Activated naive CD8-positive, alpha-beta T cell treated with anti-CD3 and anti-CD28 coated beads for 36 hours (primary cell): ENCODE measurements at regions not wholly inside any gene's neighbourhood (a gene's known extent, or its start where the extent isn't known, plus 50 kb on each side); places are given as distances from the start of the nearest gene placed in this dataset.

ENCODE experiments used
- DNase-seq: peaks from one replicate; pipeline ENCODE4 v3.0.0; 2021
- H3K27ac Mint-ChIP-seq: one replicate; pipeline ENCODE4 v1.8.0; 2022; ENCODE audit warnings: mild to moderate bottlenecking, moderate library complexity, mixed read lengths
- H3K27me3 Mint-ChIP-seq: one replicate; pipeline ENCODE4 v1.8.0; 2022; ENCODE audit warnings: mild to moderate bottlenecking, mixed read lengths
- H3K36me3 Mint-ChIP-seq: one replicate; pipeline ENCODE4 v1.8.0; 2021; ENCODE audit warnings: mild to moderate bottlenecking, mixed read lengths
- H3K4me1 Mint-ChIP-seq: one replicate; pipeline ENCODE4 v1.8.0; 2021; ENCODE audit warnings: mixed read lengths
- H3K4me3 Mint-ChIP-seq: one replicate; pipeline ENCODE4 v1.8.0; 2022; ENCODE audit warnings: mild to moderate bottlenecking, moderate library complexity, mixed read lengths
- H3K9me3 Mint-ChIP-seq: one replicate; pipeline ENCODE4 v1.8.0; 2022; ENCODE audit warnings: mixed read lengths

DNA sequence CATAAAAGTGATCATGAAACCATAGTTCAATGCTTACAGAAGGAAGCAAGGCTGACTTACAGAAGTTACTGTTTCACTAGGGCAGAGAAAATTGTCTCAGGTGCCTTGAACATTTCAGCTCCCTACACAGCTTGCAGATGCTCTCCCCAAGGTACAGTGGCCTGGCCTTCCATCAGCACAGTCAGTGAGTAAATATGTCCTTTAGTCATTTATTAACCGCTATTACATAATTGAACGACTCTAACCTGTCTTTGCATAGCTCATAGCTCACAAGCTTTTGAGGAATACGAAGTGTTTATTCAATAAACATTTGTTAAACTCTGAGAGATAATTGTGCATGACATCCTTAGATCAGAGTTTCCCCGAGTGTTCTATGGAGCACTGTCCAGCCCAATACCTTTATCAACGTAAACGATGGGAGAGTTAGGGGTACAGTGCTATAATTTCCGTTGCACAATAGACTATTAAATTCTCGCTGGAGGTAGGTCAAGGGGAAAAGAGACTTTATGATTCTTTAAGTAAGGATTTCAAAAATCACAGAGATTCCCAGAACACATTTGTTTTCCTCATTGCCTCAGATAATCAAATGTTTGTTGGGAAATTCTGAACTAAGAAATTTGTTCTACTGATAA is 677.8 kb downstream of the TSN start:
- no peak for DNase-seq
- H3K27ac Mint-ChIP-seq, result no peak overlapping the region
- no peaks in the 10 kb centered on the region for H3K27me3 Mint-ChIP-seq
- H3K9me3 Mint-ChIP-seq, result no peaks in the 10 kb centered on the region
- no peaks in the 10 kb centered on the region for H3K4me1 Mint-ChIP-seq
- H3K36me3 Mint-ChIP-seq, result no peaks in the 10 kb centered on the region
- no peak overlapping the region for H3K4me3 Mint-ChIP-seq

- Mint-ChIP-seq H3K36me3 (no peaks in the 10 kb centered on the region), H3K27ac (no peak overlapping the region), H3K27me3 (no peaks in the 10 kb centered on the region), H3K4me1 (no peaks in the 10 kb centered on the region), H3K4me3 (no peak overlapping the region), H3K9me3 (peaks cover 2% of the 10 kb centered on the region)
- DNase-seq, result no peak
Measured at GRCh38 chr2:122445003-122445402, 689.6 kb downstream of the TSN start.

DNA sequence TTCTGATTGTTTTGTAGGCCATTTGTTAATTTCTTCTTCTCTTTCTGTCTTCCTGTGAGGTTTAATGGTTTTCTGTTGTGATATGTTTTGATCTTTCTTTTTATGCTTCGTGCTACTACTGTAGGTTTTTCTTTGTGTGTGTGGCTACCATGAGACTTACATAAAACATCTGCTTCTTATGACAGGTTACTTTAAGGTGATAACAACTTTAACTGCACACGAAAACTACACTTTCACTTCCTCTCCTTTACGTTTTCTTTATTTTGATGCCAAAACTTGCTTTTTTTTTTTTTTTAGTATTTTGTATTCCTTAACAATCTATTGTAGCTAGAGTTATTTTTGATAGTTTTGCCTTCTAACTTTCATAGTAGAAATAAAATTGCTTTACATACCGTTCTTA is 691.3 kb downstream of the TSN start:
- H3K4me1 Mint-ChIP-seq, result no peaks in the 10 kb centered on the region
- peaks cover 4% of the 10 kb centered on the region for H3K9me3 Mint-ChIP-seq
- H3K27me3 Mint-ChIP-seq, result peaks cover 4% of the 10 kb centered on the region
- H3K27ac Mint-ChIP-seq, result no peak overlapping the region
- no peak overlapping the region for H3K4me3 Mint-ChIP-seq
- no peaks in the 10 kb centered on the region for H3K36me3 Mint-ChIP-seq
- no peak for DNase-seq

- Mint-ChIP-seq H3K36me3 (no peaks in the 10 kb centered on the region), H3K27me3 (peaks cover 4% of the 10 kb centered on the region)
Measured at GRCh38 chr2:122447237-122447636, 691.8 kb downstream of the TSN start.

DNA sequence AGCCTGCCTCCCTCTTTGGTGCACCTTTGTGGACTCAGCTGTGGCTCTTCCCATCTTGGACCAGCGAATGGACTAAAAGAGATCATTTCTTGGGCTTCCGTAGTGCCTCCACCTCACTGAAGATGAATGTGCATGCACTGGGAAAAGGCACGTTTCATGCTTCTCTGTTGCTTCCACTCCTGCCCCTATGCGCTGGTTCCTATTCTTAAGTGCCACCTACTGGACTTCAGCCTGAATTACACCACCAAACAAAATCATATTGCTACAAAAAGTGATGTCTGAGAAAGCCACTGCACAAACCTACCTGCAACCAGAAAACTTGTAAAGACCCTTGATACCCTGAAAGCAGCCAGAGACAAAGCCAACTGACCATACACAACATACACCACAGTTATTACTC is 695.6 kb downstream of the TSN start:
- DNase-seq, result no peak
- Mint-ChIP-seq H3K4me1 (no peaks in the 10 kb centered on the region), H3K27me3 (peaks cover 4% of the 10 kb centered on the region), H3K4me3 (no peak overlapping the region), H3K36me3 (no peaks in the 10 kb centered on the region), H3K27ac (no peak overlapping the region), H3K9me3 (peaks cover 10% of the 10 kb centered on the region)

More at GRCh38 chr2:122447237-122447636, 691.8 kb downstream of the TSN start:
- H3K9me3 Mint-ChIP-seq, result peaks cover 4% of the 10 kb centered on the region
- no peak overlapping the region for H3K4me3 Mint-ChIP-seq
- no peaks in the 10 kb centered on the region for H3K4me1 Mint-ChIP-seq
- DNase-seq, result no peak
- H3K27ac Mint-ChIP-seq, result no peak overlapping the region

DNA sequence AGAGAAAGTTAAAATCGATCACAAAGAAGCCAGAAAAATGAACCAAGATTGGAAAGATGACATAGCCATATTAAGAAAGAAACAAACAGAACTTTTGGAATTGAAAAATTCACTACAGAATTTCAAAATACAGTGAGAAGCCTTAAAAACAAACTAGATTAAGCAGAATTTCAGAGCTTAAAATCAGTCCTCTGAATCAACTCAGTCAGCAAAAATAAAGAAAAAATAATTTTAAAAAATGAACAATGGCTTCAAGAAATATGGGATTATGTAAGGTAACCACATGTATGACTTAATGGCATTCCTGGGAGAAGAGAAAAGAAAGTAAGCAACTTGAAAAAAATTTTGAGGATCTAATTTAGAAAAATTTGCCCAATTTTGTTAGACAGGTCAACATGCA is 696.2 kb downstream of the TSN start:
- peaks cover 10% of the 10 kb centered on the region for H3K9me3 Mint-ChIP-seq
- H3K4me1 Mint-ChIP-seq, result no peaks in the 10 kb centered on the region
- no peak overlapping the region for H3K27ac Mint-ChIP-seq
- DNase-seq, result no peak
- no peak overlapping the region for H3K4me3 Mint-ChIP-seq
- H3K36me3 Mint-ChIP-seq, result no peaks in the 10 kb centered on the region
- peaks cover 4% of the 10 kb centered on the region for H3K27me3 Mint-ChIP-seq

- Mint-ChIP-seq H3K4me3 (no peak overlapping the region), H3K4me1 (no peaks in the 10 kb centered on the region), H3K9me3 (no peaks in the 10 kb centered on the region), H3K27ac (no peak overlapping the region), H3K36me3 (no peaks in the 10 kb centered on the region), H3K27me3 (no peaks in the 10 kb centered on the region)
- no peak for DNase-seq
Measured at GRCh38 chr2:122469147-122469546, 713.7 kb downstream of the TSN start.

DNA sequence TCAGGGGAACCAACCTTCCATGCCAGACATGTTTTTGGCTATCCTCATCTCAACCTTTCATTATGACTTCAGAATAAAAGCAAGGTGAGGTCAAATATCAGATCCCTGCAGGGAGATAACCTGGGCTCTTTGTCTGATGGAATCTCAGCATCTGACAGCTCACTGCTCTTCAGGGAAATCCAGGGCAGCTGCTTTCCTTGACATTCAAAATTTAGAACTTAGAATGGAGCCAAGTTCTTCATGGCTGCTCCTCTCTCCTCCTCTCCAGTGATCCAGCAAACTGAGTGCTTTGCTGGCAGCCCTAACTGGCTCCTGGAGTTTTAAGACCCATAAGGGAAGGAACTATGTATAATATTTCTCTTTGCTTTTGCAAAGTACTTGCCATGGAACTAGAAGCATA is 716.3 kb downstream of the TSN start:
- Mint-ChIP-seq H3K36me3 (no peaks in the 10 kb centered on the region), H3K4me3 (no peak overlapping the region), H3K27me3 (no peaks in the 10 kb centered on the region), H3K9me3 (peaks cover 1% of the 10 kb centered on the region), H3K4me1 (no peaks in the 10 kb centered on the region), H3K27ac (no peak overlapping the region)
- DNase-seq, result no peak

DNA sequence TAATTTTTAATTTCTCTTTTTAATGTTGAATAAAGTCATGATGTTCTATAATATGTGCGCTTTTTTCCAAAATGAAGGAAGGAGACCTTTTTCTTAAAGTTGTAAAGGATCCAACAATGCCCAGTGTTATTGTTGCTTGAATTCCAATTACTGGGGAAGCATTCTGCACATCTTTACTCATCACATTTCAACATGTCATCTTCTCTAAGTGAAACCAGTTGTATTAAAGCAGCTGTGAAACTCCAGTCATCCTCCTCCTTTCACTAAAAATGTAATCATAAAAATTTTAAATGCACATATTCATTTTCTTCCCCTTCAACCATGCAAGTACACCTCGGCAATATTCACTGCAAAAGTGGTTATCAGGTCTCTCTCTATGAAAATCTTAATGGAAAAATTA is 722.7 kb downstream of the TSN start:
- H3K27me3 Mint-ChIP-seq, result no peaks in the 10 kb centered on the region
- H3K4me3 Mint-ChIP-seq, result no peak overlapping the region
- H3K36me3 Mint-ChIP-seq, result no peaks in the 10 kb centered on the region

DNA sequence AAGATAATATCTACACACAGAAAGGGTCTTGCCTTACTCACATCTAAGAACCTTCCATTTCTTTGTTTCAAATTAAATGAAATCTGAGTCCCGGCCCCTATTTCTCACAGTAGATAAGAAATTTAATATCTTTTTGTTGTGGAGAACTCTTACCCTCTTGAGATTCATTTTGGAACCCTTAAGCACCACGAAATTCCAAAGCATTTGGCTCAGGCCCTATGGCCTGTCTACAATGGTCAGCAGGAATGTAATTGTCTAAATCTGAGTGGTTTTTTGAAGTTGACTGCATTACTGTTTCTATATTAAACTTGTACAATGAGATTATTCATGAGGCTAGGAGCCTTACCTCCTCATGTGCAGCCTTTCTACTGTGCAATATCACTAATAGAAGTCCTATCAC is 723.3 kb downstream of the TSN start:
- Mint-ChIP-seq H3K27me3 (no peaks in the 10 kb centered on the region), H3K27ac (no peak overlapping the region), H3K4me3 (no peak overlapping the region), H3K36me3 (no peaks in the 10 kb centered on the region), H3K9me3 (peaks cover 1% of the 10 kb centered on the region), H3K4me1 (no peaks in the 10 kb centered on the region)
- no peak for DNase-seq

More for the DNA sequence above, 722.7 kb downstream of the TSN start:
- no peak for DNase-seq
- H3K27ac Mint-ChIP-seq, result no peak overlapping the region
- no peaks in the 10 kb centered on the region for H3K4me1 Mint-ChIP-seq
- H3K9me3 Mint-ChIP-seq, result peaks cover 1% of the 10 kb centered on the region

DNA sequence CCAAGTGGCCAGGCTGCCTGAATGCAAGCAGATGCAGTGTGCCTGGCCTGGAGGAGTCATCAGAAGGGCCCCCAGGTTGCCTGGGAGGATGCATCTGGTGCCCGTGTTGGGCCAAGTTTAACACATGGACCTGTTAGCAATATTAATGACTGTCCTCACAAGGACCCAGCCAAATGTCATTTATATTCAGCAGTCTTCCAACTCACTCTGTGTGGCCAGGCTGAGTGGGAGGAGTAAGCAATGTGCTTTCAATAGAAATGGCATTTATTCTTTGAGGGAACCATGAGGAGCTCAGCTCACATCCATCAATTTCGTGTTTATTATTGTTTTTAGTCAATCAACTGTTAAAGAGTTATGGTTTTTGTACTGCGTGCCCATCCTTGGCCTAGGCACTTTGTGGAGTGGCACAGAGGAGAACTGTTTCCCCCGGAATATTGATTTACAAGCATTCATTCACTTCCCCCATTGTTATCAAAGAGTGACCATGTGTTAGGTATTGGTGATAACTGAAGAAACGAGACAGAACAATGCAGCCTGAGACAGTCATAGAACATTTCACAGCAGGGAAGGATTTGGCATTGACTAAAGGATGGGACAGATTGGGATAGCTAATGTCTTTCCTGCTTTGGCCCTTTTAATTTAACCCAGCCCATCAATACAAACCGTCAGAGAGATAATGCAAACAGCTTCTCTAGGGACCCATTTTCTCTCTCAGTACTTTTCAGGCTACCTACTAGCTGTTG is 725.2 kb downstream of the TSN start:
- H3K9me3 Mint-ChIP-seq, result peaks cover 1% of the 10 kb centered on the region
- no peaks in the 10 kb centered on the region for H3K36me3 Mint-ChIP-seq
- H3K4me1 Mint-ChIP-seq, result no peaks in the 10 kb centered on the region
- no peak for DNase-seq
- no peaks in the 10 kb centered on the region for H3K27me3 Mint-ChIP-seq
- no peak overlapping the region for H3K27ac Mint-ChIP-seq
- H3K4me3 Mint-ChIP-seq, result no peak overlapping the region

DNA sequence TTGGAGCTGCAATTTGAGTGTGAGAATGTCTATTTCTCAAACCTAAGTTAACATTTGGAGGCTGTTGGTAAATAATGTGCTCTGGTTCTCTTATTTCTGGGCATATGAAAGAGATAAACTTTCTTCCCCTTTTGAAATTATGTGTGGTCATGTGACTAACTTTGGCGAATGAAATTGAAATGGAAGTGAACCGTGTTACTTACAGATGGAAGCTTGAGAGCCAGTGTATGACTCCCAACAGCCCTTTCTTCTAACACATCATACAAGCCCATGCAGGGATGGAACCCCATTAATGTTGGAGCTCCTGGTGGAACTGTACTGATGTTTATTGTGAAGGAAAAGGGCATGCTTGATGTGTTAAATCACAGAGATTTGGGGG is 725.8 kb downstream of the TSN start:
- Mint-ChIP-seq H3K4me3 (no peak overlapping the region), H3K36me3 (no peaks in the 10 kb centered on the region), H3K4me1 (no peaks in the 10 kb centered on the region), H3K27me3 (no peaks in the 10 kb centered on the region), H3K27ac (no peak overlapping the region), H3K9me3 (peaks cover 1% of the 10 kb centered on the region)
- no peak for DNase-seq

DNA sequence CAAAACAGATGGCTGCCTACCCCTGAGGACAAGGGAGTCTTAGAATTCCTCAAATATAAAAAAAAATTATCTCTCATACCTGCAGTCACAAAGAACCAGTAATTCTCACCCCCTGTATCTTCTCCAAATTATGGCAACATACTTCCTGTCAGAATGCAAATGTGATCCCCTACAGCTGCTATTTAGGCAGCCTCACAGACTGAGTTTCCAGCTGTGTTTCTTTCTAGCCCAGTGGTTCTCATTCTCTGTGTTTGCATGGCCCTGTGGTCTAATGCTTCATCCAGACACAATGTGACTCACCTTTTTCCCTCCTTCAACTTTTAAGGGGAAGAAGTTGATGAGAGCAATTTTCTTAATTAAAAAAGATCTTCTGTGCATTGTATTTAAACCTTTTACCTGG is 726.3 kb downstream of the TSN start:
- H3K4me3 Mint-ChIP-seq, result no peak overlapping the region
- no peaks in the 10 kb centered on the region for H3K27me3 Mint-ChIP-seq
- no peak for DNase-seq
- no peaks in the 10 kb centered on the region for H3K9me3 Mint-ChIP-seq
- no peaks in the 10 kb centered on the region for H3K36me3 Mint-ChIP-seq
- no peaks in the 10 kb centered on the region for H3K4me1 Mint-ChIP-seq
- no peak overlapping the region for H3K27ac Mint-ChIP-seq

GRCh38 chr2:122486086-122486485 is 730.6 kb downstream of the TSN start:
- Mint-ChIP-seq H3K36me3 (no peaks in the 10 kb centered on the region), H3K27me3 (no peaks in the 10 kb centered on the region), H3K27ac (no peak overlapping the region), H3K4me3 (no peak overlapping the region), H3K4me1 (no peaks in the 10 kb centered on the region), H3K9me3 (no peaks in the 10 kb centered on the region)
- no peak for DNase-seq

DNA sequence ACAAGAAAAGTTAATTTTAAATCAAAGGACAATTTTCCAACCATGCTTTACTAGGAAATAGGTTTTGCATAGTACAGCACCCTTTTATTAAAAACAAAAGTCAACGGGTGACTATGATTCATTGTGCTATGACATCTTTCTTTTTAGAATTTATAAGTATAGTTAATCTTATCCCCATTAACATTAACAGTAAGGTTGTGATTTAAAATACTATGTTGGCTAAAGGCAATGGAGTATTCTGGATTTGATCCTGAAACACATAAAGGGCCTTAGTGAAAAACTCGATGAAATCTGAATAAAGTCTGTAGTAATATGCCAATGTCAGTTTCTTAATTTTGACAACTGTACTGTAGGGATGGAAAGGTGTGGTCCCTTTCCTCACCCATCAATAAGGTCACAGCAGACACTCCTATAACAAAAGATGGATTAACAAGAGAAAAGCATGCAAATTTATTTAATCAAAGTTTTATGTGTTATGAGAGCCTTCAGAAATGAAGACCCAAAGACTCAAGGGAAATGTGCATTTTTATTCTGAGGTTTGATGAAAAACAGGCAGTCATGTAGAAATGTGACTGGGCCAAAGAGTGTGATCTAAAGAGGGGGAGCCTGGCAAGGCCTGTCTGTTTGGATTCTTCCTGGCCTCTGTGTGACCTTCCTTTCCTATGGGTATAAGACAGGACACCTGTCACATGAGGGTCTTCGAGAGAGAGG is 731.4 kb downstream of the TSN start:
- Mint-ChIP-seq H3K4me1 (no peaks in the 10 kb centered on the region), H3K9me3 (no peaks in the 10 kb centered on the region), H3K27me3 (no peaks in the 10 kb centered on the region), H3K27ac (no peak overlapping the region), H3K36me3 (no peaks in the 10 kb centered on the region), H3K4me3 (no peak overlapping the region)
- no peak for DNase-seq

DNA sequence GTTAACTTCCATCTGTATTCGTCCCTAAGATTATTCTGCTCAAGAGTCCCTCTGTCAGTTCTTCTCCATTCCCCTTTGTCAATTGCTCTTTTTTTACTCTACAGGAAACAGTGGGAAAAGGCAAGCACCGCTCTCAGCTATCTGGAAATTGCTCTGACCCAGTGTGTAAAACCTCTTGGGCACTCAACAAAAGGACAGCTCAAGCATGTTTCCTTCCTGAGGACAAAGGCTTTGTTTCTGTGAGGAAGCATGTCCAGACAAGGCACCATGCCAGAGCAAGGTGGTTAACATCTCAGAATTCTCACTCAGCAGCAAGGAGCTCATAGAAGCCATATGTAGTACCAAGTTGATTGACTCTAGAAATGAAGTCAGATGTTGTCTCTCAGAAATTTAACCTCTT is 735.6 kb downstream of the TSN start:
- H3K4me1 Mint-ChIP-seq, result no peaks in the 10 kb centered on the region
- no peaks in the 10 kb centered on the region for H3K36me3 Mint-ChIP-seq
- no peak overlapping the region for H3K27ac Mint-ChIP-seq
- no peak for DNase-seq
- no peaks in the 10 kb centered on the region for H3K27me3 Mint-ChIP-seq
- no peak overlapping the region for H3K4me3 Mint-ChIP-seq
- peaks cover under 1% of the 10 kb centered on the region for H3K9me3 Mint-ChIP-seq
